HL-60 (cell line): ENCODE measurements at regions not wholly inside any gene's neighbourhood (a gene's known extent, or its start where the extent isn't known, plus 50 kb on each side); places are given as distances from the start of the nearest gene placed in this dataset.

Source experiments
- DNase-seq, 2 experiments: peaks; one replicate each; pipeline ENCODE4 v3.0.0-alpha.2; 2010 to 2020; ENCODE audit warnings: low read depth in 1 of 2, low spot score in 1 of 2
- H3K27ac ChIP-seq: fragments of 250-450 bp; sonication (Bioruptor Pico); replicated peaks from 2 replicates; pipeline ENCODE4 v1.5.1; 2020; ENCODE audit warnings: mild to moderate bottlenecking, moderate library complexity
- H3K27me3 ChIP-seq: fragments of 250-450 bp; sonication (Bioruptor Pico); 2 replicates; pipeline ENCODE4 v1.5.1; 2021; ENCODE audit warnings: mild to moderate bottlenecking, moderate library complexity; ENCODE audit not compliant: insufficient read depth, poor library complexity, severe bottlenecking
- H3K4me3 ChIP-seq: replicated peaks from 2 replicates; pipeline ENCODE4 v1.5.1; 2011; ENCODE audit warnings: mild to moderate bottlenecking, control low read depth, low read length; ENCODE audit not compliant: insufficient read depth
- GABPA ChIP-seq: IDR thresholded peaks from 2 replicates; pipeline ENCODE4 v1.6.1; 2012; ENCODE audit warnings: low read depth
- POLR2AphosphoS5 ChIP-seq: IDR thresholded peaks from 2 replicates; pipeline ENCODE4 v1.6.1; 2012; ENCODE audit warnings: low read depth
- REST ChIP-seq: IDR thresholded peaks from 2 replicates; pipeline ENCODE4 v1.6.1; 2012; ENCODE audit warnings: low read depth; ENCODE audit not compliant: insufficient replicate concordance
- SPI1 ChIP-seq: IDR thresholded peaks from 2 replicates; pipeline ENCODE4 v1.6.1; 2012; ENCODE audit warnings: low read depth, mild to moderate bottlenecking, borderline replicate concordance
- TF ChIP-seq, protein P1 (sequence below): IDR thresholded peaks from one replicate; pipeline ENCODE4 v1.5.1; 2011; ENCODE audit warnings: low read length, control low read depth, inconsistent platforms; ENCODE audit not compliant: insufficient read depth

DNA sequence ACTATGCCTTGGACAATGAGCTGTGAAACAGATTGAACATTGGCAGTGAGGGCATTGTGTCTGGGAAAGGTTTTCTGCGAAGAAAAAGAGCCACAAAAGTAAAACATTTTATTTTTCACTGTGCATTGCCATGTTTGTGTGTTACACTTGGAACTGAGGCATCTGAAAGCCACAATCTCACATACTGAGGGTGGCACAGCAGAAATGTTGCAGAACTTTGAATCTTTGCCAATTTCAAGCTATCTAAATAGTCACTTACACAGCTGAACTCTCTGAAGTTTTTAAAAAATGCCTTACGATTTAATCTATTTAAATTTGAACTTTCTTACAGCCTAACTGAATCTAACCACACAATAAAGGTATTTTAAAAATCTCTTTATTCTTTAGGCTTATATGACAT lies 154.1 kb upstream of the GRM7 start:
- DNase-seq = no peak

DNA sequence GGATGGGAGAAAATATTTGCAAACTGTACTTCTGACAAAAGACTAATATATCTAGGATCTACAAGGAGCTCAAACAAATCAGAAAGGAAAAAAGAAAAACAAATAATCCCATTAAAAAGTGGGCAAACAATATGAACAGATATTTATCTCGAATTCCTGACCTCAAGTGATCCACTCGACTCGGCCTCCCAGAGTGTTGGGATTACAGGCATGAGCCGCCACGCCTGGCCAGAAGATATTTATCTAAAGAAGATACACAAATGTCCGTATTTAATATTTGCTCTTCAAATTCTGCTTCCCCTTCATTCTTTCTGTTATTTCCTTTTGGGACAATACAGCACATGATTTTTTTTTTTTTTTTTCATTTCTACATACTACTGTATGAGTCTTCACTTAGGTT lies 151.7 kb upstream of the GRM7 start:
- no peaks in the 10 kb centered on the region for H3K27me3 ChIP-seq
- H3K4me3 ChIP-seq = no peak overlapping the region
- no peak for DNase-seq
- TF ChIP-seq SPI1 = no peak
- TF ChIP-seq POLR2AphosphoS5 = no peak
- TF ChIP-seq REST = no peak
- TF ChIP-seq GABPA = no peak
- TF ChIP-seq, protein P1, sequence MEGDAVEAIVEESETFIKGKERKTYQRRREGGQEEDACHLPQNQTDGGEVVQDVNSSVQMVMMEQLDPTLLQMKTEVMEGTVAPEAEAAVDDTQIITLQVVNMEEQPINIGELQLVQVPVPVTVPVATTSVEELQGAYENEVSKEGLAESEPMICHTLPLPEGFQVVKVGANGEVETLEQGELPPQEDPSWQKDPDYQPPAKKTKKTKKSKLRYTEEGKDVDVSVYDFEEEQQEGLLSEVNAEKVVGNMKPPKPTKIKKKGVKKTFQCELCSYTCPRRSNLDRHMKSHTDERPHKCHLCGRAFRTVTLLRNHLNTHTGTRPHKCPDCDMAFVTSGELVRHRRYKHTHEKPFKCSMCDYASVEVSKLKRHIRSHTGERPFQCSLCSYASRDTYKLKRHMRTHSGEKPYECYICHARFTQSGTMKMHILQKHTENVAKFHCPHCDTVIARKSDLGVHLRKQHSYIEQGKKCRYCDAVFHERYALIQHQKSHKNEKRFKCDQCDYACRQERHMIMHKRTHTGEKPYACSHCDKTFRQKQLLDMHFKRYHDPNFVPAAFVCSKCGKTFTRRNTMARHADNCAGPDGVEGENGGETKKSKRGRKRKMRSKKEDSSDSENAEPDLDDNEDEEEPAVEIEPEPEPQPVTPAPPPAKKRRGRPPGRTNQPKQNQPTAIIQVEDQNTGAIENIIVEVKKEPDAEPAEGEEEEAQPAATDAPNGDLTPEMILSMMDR = no peak
- no peak overlapping the region for H3K27ac ChIP-seq

More for the DNA sequence above, 154.1 kb upstream of the GRM7 start:
- Histone ChIP-seq H3K4me3 (no peak overlapping the region), H3K27ac (no peak overlapping the region), H3K27me3 (no peaks in the 10 kb centered on the region)
- TF ChIP-seq REST (no peak), POLR2AphosphoS5 (no peak), SPI1 (no peak), GABPA (no peak)
- TF ChIP-seq, protein P1 = no peak

- no peaks in the 10 kb centered on the region for H3K27me3 ChIP-seq
- H3K4me3 ChIP-seq = no peak overlapping the region
- no peak for DNase-seq
- no peak for TF ChIP-seq SPI1
- no peak for TF ChIP-seq POLR2AphosphoS5
- TF ChIP-seq, protein P1 = no peak
- TF ChIP-seq REST = no peak
- H3K27ac ChIP-seq = no peak overlapping the region
These were observed 146.0 kb upstream of the GRM7 start for GRCh38 chr3:6714962-6715361.
